ENCODE measurements at regions not wholly inside any gene's neighbourhood (a gene's known extent, or its start where the extent isn't known, plus 50 kb on each side); places are given as distances from the start of the nearest gene placed in this dataset.

DNA sequence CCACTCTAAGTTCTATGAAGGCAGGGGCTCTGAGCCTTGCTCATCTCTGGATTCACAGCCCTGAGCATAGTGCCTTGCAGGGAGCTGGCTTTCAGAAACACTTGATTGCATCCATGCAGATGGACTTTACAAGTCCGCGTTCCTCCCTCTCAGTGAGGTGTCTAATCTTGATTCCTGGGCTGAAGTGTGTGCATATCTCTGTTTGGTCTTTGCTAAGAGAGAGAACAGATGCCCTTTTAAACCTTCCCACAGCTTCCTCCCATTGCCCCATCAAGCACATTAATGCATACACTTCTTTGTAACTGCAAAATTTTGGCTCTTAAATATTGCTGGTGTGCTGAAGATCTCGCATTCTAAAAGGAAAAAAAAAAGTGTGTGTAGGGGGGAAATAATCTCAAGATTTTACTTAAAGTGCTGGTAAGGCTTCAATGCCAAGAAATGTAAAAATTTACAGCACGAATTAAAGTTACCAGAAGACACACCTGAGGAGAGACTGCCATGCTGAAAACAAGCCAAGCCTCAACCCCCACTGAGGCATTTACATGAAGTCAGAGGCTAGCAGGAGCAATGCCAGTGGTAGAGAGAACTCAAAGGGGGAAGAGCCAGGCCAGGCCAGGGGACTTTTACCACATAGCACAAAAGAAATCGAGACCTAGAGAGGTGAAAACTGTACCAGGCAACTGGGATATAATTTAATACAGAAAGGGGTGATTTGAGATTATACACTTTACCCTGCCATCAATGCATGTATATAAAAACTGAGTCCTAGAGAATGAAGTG is 492.1 kb downstream of the SOX6 start:
- no peak for DNase-seq

GRCh38 chr11:15865212-15865987 is 490.9 kb downstream of the SOX6 start:
- DNase-seq: no peak

GRCh38 chr11:15867871-15868270 is 488.5 kb downstream of the SOX6 start:
- no peak for DNase-seq

DNA sequence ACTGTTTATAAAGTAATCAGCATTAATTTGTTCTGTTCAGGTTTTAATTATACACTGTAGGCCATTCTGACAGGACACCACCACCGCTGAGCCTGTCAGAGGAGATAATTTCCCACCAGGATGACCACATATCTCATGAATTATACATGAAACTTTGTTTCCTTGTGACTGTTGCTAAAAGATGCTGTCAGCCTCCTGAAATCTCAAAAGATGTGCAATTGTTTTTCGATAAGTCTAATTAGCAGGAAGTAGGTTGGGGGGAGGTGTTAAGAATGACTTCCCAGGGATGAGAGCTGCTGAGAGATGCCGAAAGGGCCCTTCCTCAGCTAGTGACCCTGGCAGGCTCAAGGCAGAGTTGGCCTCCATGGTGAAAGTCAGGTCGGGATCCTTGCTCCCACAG is 485.4 kb downstream of the SOX6 start:
- DNase-seq: no peak

DNA sequence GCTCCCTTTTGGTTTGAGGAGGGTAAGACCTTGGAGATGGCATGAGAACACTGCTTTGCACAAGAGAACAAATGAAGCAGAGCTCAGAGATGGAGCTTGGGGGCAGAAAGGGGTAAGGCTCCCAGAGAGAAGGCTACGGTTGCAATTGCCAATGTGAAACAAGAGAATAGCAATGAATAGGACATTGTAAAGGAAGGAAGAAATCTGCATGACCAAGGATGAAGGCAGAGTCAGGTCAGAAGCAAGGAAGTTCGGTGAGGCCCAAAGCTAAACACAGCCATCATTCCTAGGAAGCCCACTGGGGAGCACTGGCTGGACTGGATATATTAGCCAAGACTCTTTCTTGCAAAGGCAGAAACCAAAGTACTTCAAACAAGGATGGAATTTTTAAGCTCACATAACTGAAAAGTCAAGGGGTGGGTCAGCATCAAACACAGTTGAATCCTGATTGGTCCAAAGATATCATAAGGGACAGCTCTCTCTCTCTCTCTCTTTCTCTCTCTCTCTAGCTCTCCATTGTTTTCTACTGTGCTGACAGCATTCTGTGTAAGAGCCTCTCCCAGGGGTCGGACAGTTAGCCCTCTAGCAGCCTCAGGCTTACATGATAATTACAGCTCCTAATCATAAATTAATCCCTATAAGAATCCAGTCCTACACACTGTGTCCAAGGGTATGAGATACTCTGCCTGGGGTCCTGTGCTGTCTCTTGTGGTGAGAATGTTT is 484.3 kb downstream of the SOX6 start:
- no peak for DNase-seq

- no peak for DNase-seq
These were observed 482.8 kb downstream of the SOX6 start for GRCh38 chr11:15873501-15873900.

- DNase-seq: no peak
These were observed 481.6 kb downstream of the SOX6 start for GRCh38 chr11:15874704-15875103.

DNA sequence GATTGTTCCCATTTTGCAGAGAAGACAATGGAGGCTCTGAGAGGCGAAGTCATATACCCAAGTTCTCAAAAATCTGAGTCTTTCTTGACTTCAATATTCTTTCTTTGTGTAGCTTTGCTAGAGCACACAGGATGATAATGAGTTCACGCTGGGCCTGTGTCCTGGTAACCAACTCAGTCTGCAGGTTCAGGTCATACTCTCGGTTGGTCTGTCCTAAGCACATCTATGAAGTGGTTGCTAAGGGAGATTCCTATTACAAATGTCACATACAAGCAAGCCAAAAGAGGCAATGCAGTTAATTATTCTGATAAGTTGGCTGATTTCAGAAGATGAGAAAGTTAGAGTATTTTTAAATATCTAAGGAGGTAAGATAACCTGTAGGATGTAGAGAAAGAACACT is 481.0 kb downstream of the SOX6 start:
- no peak for DNase-seq

- no peak for DNase-seq
These were observed 480.4 kb downstream of the SOX6 start for GRCh38 chr11:15875943-15876342.

DNA sequence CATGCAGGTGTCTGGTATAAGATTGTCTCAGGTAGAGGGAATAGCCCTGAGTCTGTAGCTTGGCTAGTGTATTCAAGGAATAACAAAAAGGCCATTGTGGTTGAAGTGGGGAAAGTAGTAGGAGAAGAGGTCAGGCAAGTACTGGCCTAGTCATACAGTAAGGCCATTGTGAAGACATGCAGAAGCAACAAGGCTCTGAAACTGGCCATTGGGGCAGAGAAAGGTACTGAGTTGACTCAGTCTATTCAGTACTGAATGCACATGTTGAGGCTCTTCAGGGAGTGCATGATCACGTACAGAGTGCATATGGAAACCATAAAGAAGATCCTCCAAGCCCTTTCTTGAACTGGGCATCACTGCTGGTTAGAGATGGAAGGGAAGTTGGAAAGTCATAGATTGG is 477.6 kb downstream of the SOX6 start:
- no peak for DNase-seq

- no peak for DNase-seq
These were observed 476.1 kb downstream of the SOX6 start for GRCh38 chr11:15880291-15880690.

- no peak for DNase-seq
These were observed 473.4 kb downstream of the SOX6 start for GRCh38 chr11:15882876-15883454.

- no peak for DNase-seq
These were observed 472.9 kb downstream of the SOX6 start for GRCh38 chr11:15883455-15883920.

- DNase-seq: no peak
These were observed 472.2 kb downstream of the SOX6 start for GRCh38 chr11:15884141-15884540.

- DNase-seq: no peak
These were observed 471.4 kb downstream of the SOX6 start for GRCh38 chr11:15884777-15885540.

DNA sequence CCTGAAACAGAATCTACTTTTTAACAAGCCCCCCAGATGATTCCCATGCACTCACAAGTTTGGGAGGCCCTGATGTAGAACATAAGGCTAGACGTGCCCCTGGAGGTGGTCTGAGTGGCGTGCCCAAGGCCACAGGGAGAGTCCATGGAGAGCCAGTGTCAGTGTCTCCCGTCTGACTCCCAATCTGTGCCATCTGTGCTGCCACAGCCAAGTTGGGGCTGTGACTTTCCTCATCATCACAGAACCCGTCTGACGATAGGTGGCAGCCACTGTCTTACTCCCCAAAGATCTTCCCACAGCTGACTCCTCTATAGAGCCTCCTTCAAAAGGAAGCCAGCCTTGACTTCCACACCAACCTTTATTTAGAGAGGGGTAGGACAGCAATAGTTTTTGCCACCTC is 470.5 kb downstream of the SOX6 start:
- no peak for DNase-seq

DNA sequence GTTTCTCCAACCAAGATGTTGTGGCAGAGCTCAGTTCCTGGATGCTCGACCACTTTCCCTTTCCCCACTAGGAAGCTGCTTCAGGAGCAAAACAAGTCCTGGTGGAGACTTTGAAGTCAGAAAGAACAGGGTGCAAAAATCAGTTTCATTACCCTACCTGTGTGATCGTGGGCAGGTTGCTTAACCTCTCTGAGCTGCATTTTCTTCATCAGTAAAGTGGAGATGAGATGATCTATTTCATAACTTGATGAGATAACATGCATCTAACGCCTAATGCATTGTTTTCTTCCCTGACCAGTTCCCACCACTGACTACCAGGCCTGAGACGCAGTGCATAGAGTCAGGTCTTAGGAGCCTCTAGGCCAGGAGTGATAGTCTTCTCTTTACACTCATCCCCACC is 470.0 kb downstream of the SOX6 start:
- DNase-seq: no peak

DNA sequence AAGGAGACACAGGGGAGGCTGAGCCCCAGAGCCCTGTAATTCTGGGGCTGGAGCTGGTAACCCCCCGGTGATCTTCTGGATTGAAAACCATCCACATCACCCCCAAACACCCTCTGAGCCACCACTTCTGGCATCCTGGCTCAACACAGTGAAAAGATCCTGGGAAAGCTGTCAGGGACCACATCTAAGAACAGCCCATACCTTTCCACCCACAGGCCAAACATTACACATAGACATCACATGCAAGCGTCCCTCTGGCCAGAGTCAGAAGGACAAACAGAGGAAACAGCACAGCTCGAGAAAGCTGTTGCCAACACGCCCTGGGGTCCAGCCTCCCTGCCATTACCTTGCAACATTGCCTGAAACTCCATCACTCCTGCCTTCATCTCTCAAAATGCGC is 469.5 kb downstream of the SOX6 start:
- DNase-seq: no peak

GRCh38 chr11:15888556-15889345 is 467.6 kb downstream of the SOX6 start:
- DNase-seq: no peak

DNA sequence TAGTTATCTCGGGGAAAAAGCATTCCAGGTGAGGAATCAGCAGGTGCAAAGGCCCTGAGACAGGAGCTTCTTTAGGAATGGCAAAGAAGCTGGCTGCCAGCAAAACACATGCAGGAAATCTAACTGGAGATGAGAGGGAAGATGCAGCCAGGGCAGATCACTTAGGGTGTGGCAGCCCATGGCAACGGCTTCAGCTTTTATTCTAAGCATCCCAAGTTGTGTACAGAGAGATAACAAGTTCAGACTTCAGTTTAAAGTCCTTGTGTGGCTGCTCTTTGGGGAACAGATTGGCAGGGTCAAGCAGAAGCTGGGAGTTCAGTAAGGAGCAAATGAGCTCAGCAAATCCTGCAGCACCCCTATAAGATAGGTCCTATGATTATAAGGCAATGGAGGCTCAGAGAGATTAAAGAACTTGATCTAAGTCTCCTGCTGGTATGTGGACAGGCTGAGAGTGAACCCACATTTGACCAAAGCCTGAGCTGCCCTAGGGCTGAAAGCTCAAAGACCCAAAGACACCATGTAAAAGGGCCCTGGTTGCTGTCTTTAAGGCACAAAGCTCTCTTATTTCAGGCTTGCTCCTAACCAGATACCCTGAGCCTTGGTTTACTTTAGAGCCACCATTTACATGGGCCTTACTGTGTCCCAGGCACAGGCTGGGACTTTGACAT is 466.8 kb downstream of the SOX6 start:
- no peak for DNase-seq
